H9 (cell line): ENCODE measurements at regions not wholly inside any gene's neighbourhood (a gene's known extent, or its start where the extent isn't known, plus 50 kb on each side); places are given as distances from the start of the nearest gene placed in this dataset.

Experiments
- DNase-seq: peaks from one replicate; pipeline ENCODE4 v3.0.0-alpha.2; 2017
- H2AFZ ChIP-seq: one replicate; pipeline ENCODE4 v1.6.1; 2013; ENCODE audit warnings: mild to moderate bottlenecking, low read length, control low read depth, moderate library complexity
- H2AK5ac ChIP-seq: 2 replicates; pipeline ENCODE4 v1.6.1; 2013; ENCODE audit warnings: low read length, control low read depth, mixed read lengths; ENCODE audit not compliant: insufficient read length
- H2BK120ac ChIP-seq: one replicate; pipeline ENCODE4 v1.6.1; 2013; ENCODE audit warnings: low read depth, mild to moderate bottlenecking, low read length, control low read depth, inconsistent platforms; ENCODE audit not compliant: poor library complexity, severe bottlenecking
- H2BK12ac ChIP-seq: 2 replicates; pipeline ENCODE4 v1.6.1; 2013; ENCODE audit warnings: low read length, control low read depth, mixed read lengths, low read depth; ENCODE audit not compliant: insufficient read length
- H2BK15ac ChIP-seq: 2 replicates; pipeline ENCODE4 v1.6.1; 2013; ENCODE audit warnings: low read depth, low read length, control low read depth
- H2BK20ac ChIP-seq: one replicate; pipeline ENCODE4 v1.6.1; 2013; ENCODE audit warnings: low read depth, mild to moderate bottlenecking, low read length, control low read depth, inconsistent platforms; ENCODE audit not compliant: poor library complexity, severe bottlenecking
- H2BK5ac ChIP-seq: 2 replicates; pipeline ENCODE4 v1.6.1; 2013; ENCODE audit warnings: low read length, control low read depth, mixed read lengths; ENCODE audit not compliant: insufficient read length
- H3K14ac ChIP-seq: 2 replicates; pipeline ENCODE4 v1.6.1; 2013; ENCODE audit warnings: low read length, control low read depth; ENCODE audit not compliant: insufficient read depth
- H3K18ac ChIP-seq: 2 replicates; pipeline ENCODE4 v1.6.1; 2013; ENCODE audit warnings: low read depth, mild to moderate bottlenecking, mixed read lengths, low read length, control low read depth; ENCODE audit not compliant: insufficient read length
- H3K23ac ChIP-seq: 2 replicates; pipeline ENCODE4 v1.6.1; 2013; ENCODE audit warnings: low read length, control low read depth, mixed read lengths, low read depth; ENCODE audit not compliant: insufficient read length
- H3K23me2 ChIP-seq: 2 replicates; pipeline ENCODE4 v1.6.1; 2013; ENCODE audit warnings: low read depth, mild to moderate bottlenecking, mixed read lengths, low read length, control low read depth; ENCODE audit not compliant: insufficient read length, poor library complexity, severe bottlenecking
- H3K27ac ChIP-seq: 2 replicates; pipeline ENCODE4 v1.5.1; 2013; ENCODE audit warnings: low read length, control low read depth, mixed read lengths, low read depth; ENCODE audit not compliant: insufficient read length
- H3K27me3 ChIP-seq: 2 replicates; pipeline ENCODE4 v1.6.1; 2013; ENCODE audit warnings: low read length, control low read depth, inconsistent platforms; ENCODE audit not compliant: insufficient read depth
- H3K4ac ChIP-seq: 2 replicates; pipeline ENCODE4 v1.6.1; 2013; ENCODE audit warnings: low read depth, mild to moderate bottlenecking, control low read depth, inconsistent platforms, low read length, moderate library complexity
- H3K4me1 ChIP-seq: 2 replicates; pipeline ENCODE4 v1.6.1; 2013; ENCODE audit warnings: low read length, control low read depth, inconsistent platforms; ENCODE audit not compliant: insufficient read depth
- H3K4me2 ChIP-seq: 2 replicates; pipeline ENCODE4 v1.6.1; 2013; ENCODE audit warnings: low read length, control low read depth, mixed read lengths; ENCODE audit not compliant: insufficient read length, insufficient read depth
- H3K56ac ChIP-seq: 2 replicates; pipeline ENCODE4 v1.6.1; 2013; ENCODE audit warnings: low read depth, mild to moderate bottlenecking, mixed read lengths, low read length, control low read depth; ENCODE audit not compliant: insufficient read length
- H3K79me1 ChIP-seq: 2 replicates; pipeline ENCODE4 v1.6.1; 2013; ENCODE audit warnings: low read depth, mild to moderate bottlenecking, moderate library complexity, low read length, control low read depth, inconsistent platforms; ENCODE audit not compliant: insufficient read depth, poor library complexity, severe bottlenecking
- H3K79me2 ChIP-seq: 2 replicates; pipeline ENCODE4 v1.6.1; 2013; ENCODE audit warnings: low read length, control low read depth, inconsistent platforms; ENCODE audit not compliant: insufficient read depth
- H3K9ac ChIP-seq: 2 replicates; pipeline ENCODE4 v1.6.1; 2013; ENCODE audit warnings: low read length, control low read depth, mixed read lengths; ENCODE audit not compliant: insufficient read length; ENCODE audit errors: extremely low read depth
- H3K9me3 ChIP-seq: one replicate; pipeline ENCODE4 v1.6.1; 2013; ENCODE audit warnings: low read depth, low read length, inconsistent platforms; ENCODE audit not compliant: control insufficient read depth
- H3T11ph ChIP-seq: one replicate; pipeline ENCODE4 v1.6.1; 2013; ENCODE audit warnings: mild to moderate bottlenecking, low read length, control low read depth, inconsistent platforms
- H4K20me1 ChIP-seq: one replicate; pipeline ENCODE4 v1.6.1; 2013; ENCODE audit not compliant: control insufficient read depth, insufficient read length, insufficient read depth
- H4K5ac ChIP-seq: 2 replicates; pipeline ENCODE4 v1.6.1; 2013; ENCODE audit warnings: low read depth, mild to moderate bottlenecking, mixed read lengths, low read length, control low read depth; ENCODE audit not compliant: insufficient read length
- H4K8ac ChIP-seq: replicated peaks from 2 replicates; pipeline ENCODE4 v1.6.1; 2013; ENCODE audit warnings: low read length, control low read depth, mixed read lengths, low read depth; ENCODE audit not compliant: insufficient read length
- H4K91ac ChIP-seq: 2 replicates; pipeline ENCODE4 v1.6.1; 2013; ENCODE audit warnings: low read depth, mild to moderate bottlenecking, moderate library complexity, mixed read lengths, low read length, control low read depth; ENCODE audit not compliant: insufficient read length
- H3K27ac Mint-ChIP-seq, 3 experiments: 2 replicates in 2 of 3; 3 replicates in 1 of 3; pipeline ENCODE4 v1.8.0; 2020 to 2021; ENCODE audit warnings: mixed read lengths in 3 of 3, mild to moderate bottlenecking in 1 of 3, moderate library complexity in 1 of 3
- H3K27me3 Mint-ChIP-seq: 2 replicates; pipeline ENCODE4 v1.8.0; 2021; ENCODE audit warnings: low read depth, mild to moderate bottlenecking, moderate library complexity, mixed read lengths
- H3K36me3 Mint-ChIP-seq, 3 experiments: 2 replicates in 2 of 3; 3 replicates in 1 of 3; pipeline ENCODE4 v1.8.0; 2020 to 2021; ENCODE audit warnings: low read depth in 3 of 3, mixed read lengths in 3 of 3; ENCODE audit not compliant: insufficient read depth in 1 of 3
- H3K4me1 Mint-ChIP-seq, 2 experiments: 2 replicates each; pipeline ENCODE4 v1.8.0; 2020; ENCODE audit warnings: mixed read lengths in 2 of 2
- H3K4me3 Mint-ChIP-seq, 2 experiments: 2 replicates in 1 of 2; 3 replicates in 1 of 2; pipeline ENCODE4 v1.8.0; 2020 to 2021; ENCODE audit warnings: mild to moderate bottlenecking in 2 of 2, mixed read lengths in 2 of 2, moderate library complexity in 1 of 2
- H3K9me3 Mint-ChIP-seq, 2 experiments: 2 replicates in 1 of 2; 3 replicates in 1 of 2; pipeline ENCODE4 v1.8.0; 2020; ENCODE audit warnings: mild to moderate bottlenecking in 2 of 2, mixed read lengths in 2 of 2, moderate library complexity in 1 of 2
- WGBS: extraction: QIAGEN DNeasy Blood & Tissue Kit; methylation state at CpG from one replicate; pipeline ENCODE4 v1.1.7; 2013; ENCODE audit warnings: missing lambda C conversion rate, low lambda C conversion rate, mixed read lengths; ENCODE audit not compliant: insufficient read length; ENCODE audit errors: extremely low coverage; 5-methylcytosine and 5-hydroxymethylcytosine counted together
- TF ChIP-seq, protein P1 (sequence below): fragments of 200-600 bp; sonication (generic); conservative IDR thresholded peaks from 3 replicates; pipeline ENCODE4 v1.8.0; 2021; ENCODE audit warnings: antibody characterized with exemption, mild to moderate bottlenecking

DNA sequence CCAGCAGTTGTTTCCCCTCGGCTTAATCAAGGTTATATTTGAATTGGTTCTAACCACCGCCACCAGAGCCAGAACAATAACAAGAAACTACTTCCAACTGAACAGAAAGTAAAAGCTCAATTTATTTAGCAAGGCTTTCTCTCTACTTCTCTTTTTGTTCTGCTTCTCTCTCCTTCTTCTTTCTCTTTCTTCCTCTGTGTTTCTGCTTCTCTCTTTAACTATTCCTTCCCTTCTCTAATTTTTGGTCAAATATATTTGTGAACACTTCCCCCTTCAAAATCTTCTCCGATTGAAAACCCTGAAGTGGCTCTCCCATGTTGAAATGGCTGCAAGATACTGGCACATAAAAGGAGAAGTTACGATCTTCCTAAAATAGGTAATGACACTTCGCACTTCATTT lies 1195.9 kb upstream of the PRKX start:
- no peaks in the 10 kb centered on the region for H3K79me1 ChIP-seq
- no peak overlapping the region for H2AK5ac ChIP-seq
- no peak overlapping the region for H3K4ac ChIP-seq
- Mint-ChIP-seq H3K4me1 (no peaks in the 10 kb centered on the region), H3K4me3 (no peak overlapping the region), H3K27ac (no peak overlapping the region), H3K27me3 (no peaks in the 10 kb centered on the region), H3K36me3 (peaks cover 0 to 6% (median 0%) of the 10 kb centered on the region in 3 experiments; a peak in 3 of 7 replicates), H3K9me3 (peaks cover 0 to 2% of the 10 kb centered on the region in 2 experiments; a peak in 2 of 5 replicates)
- H3K23ac ChIP-seq, result no peak overlapping the region
- no peak overlapping the region for H2BK5ac ChIP-seq
- no peak overlapping the region for H2AFZ ChIP-seq
- no peak overlapping the region for H3K18ac ChIP-seq
- H4K91ac ChIP-seq, result no peak overlapping the region
- H3K4me2 ChIP-seq, result no peak overlapping the region
- H3K14ac ChIP-seq, result no peak overlapping the region
- H2BK12ac ChIP-seq, result no peak overlapping the region
- H4K5ac ChIP-seq, result no peak overlapping the region
- DNase-seq, result no peak
- no peaks in the 10 kb centered on the region for H3K79me2 ChIP-seq
- WGBS, result no CpG with 5 or more reads among the region's 5 CpGs
- no peak overlapping the region for H3T11ph ChIP-seq
- no peaks in the 10 kb centered on the region for H3K27me3 ChIP-seq
- H3K56ac ChIP-seq, result no peak overlapping the region
- H2BK15ac ChIP-seq, result no peak overlapping the region
- H4K20me1 ChIP-seq, result no peaks in the 10 kb centered on the region
- no peak overlapping the region for H2BK20ac ChIP-seq
- no peak overlapping the region for H3K9ac ChIP-seq
- H3K4me1 ChIP-seq, result no peaks in the 10 kb centered on the region
- no peak overlapping the region for H4K8ac ChIP-seq
- no peaks in the 10 kb centered on the region for H3K23me2 ChIP-seq
- H3K9me3 ChIP-seq, result no peaks in the 10 kb centered on the region
- no peak overlapping the region for H2BK120ac ChIP-seq
- no peak overlapping the region for H3K27ac ChIP-seq
- TF ChIP-seq, protein P1, sequence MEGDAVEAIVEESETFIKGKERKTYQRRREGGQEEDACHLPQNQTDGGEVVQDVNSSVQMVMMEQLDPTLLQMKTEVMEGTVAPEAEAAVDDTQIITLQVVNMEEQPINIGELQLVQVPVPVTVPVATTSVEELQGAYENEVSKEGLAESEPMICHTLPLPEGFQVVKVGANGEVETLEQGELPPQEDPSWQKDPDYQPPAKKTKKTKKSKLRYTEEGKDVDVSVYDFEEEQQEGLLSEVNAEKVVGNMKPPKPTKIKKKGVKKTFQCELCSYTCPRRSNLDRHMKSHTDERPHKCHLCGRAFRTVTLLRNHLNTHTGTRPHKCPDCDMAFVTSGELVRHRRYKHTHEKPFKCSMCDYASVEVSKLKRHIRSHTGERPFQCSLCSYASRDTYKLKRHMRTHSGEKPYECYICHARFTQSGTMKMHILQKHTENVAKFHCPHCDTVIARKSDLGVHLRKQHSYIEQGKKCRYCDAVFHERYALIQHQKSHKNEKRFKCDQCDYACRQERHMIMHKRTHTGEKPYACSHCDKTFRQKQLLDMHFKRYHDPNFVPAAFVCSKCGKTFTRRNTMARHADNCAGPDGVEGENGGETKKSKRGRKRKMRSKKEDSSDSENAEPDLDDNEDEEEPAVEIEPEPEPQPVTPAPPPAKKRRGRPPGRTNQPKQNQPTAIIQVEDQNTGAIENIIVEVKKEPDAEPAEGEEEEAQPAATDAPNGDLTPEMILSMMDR, result no peak
